ENCODE measurements at regions not wholly inside any gene's neighbourhood (a gene's known extent, or its start where the extent isn't known, plus 50 kb on each side); places are given as distances from the start of the nearest gene placed in this dataset.

- TF ChIP-seq POLR2A (IDR thresholded peaks at IDR 0.05) (no peak), CTCF (IDR thresholded peaks at IDR 0.05) (no peak)
These were observed 53.7 kb upstream of the HSD17B12 start for GRCh38 chr11:43626798-43627197.
